Inferior parietal cortex (tissue), 1 donor: ENCODE measurements at regions not wholly inside any gene's neighbourhood (a gene's known extent, or its start where the extent isn't known, plus 50 kb on each side); places are given as distances from the start of the nearest gene placed in this dataset.
A peak's percentile ranks its signal among the peaks of the same experiment; 100 is the strongest.

Experiments
- DNase-seq: peaks from one replicate; pipeline ENCODE4 v3.0.0-alpha.2; 2016; ENCODE audit errors: extremely low spot score

DNA sequence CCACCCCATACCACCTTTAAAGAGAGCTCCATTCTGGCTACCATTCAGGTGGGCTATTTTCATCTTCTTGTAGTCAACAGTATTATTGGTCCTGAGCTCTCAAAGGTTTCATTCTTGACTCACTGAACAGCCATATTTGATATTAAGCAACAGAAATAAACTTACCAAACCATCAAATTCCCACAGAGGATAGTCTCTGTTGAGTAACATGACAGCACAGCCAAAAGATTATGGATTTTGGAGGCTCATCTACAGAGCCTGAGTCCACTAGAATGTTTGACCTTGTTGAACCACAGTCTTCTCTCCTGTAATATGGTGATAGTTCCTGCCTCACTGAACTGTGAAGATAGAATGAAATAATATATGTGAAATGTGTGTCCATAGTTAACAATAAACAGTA lies 276.3 kb upstream of the LDB2 start:
- DNase-seq: no peak

DNA sequence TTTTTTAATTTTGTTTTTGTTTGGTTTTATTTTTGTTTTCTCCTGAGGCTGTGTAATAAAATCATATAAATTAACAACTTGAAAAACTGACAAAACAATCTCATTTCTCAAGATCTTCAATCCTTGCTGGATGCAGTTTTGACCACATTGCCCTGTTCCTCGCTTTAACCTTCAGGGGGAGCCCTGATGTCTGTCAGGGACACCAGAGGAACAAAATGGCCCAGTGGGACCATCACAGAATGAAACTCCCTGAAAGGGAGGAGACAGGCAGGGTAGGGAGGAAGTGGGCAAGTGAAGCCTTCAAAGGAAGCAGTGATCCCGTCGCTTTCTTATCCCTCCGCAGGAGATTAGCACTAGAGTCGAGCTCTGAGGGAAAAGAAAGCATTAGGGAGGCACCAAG lies 274.9 kb upstream of the LDB2 start:
- no peak for DNase-seq

DNA sequence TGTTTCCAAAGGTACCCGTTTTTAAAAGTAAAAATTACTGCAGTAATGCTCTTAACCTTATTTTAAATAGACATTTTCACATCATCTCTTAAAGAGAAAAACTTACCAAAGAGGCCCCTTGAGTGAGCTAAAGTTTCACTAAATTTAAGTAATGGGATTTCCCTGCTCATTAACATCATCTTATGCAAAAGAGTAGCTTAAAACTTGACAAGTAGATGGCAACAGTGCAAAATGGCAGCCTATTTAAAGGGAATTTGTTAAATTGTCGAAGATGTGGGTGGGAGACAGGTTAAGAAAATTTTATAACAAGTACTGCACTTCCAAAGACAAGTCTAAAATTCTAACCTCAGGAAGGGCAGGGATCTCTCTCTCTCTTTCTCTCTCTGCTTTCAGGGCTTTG lies 271.7 kb upstream of the LDB2 start:
- no peak for DNase-seq

DNA sequence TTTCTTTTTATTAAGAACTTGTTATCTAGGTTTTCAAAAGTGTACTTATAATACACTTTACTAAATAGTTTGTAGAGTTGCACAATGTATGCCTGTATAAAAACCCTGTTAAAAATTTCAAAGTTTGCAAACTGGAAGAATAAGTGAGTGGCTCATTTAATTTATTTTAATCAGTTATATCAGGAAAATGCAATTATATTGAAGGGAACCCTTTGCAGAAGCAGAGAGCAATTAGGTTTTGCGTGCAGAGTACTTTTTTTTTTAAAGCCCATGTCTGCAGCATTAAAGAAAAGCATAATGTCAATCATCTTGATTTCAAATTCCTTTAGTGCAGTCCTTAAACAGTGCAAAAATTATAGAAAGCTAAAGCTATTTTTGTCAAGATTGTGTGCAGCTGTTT lies 271.3 kb upstream of the LDB2 start:
- no peak for DNase-seq

DNA sequence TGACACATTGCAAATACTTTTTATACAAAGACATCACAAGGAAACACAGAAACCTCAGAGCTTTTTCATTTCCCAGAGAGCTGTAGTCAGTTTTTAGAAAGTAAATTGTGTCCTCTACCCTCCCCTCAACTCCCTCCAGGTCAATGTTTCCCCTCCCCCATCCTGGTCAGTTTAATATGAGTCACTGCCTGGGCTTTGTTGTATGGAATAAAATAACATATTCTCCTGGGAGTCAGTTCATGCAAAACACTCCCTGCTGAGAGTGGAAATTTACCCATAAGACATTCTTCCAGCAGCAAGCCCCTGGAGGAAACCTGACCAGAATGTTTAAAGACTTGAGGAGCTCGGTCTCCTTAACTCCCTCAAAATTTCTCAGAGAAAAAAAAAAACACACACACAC lies 270.1 kb upstream of the LDB2 start:
- no peak for DNase-seq

DNA sequence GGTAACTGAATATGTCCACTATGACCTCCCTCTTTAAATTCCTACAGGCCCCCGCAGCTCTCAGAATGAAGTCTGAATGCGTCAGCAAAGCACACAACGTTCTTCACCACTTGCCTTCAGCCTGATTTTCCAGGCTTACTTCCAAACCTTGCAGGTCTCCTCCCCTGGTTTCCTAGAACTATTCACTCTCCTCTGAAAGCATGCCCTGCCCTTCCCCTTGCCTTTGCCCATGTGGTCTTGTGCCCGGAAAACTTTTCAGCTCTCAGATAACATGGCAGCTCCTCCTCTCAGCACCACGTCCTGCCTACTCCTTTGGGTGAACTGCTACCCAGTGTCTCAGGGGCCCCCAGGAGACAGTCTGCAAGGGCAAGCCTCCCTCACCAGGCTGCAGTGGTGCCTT lies 268.5 kb upstream of the LDB2 start:
- DNase-seq: peak; percentile 29

DNA sequence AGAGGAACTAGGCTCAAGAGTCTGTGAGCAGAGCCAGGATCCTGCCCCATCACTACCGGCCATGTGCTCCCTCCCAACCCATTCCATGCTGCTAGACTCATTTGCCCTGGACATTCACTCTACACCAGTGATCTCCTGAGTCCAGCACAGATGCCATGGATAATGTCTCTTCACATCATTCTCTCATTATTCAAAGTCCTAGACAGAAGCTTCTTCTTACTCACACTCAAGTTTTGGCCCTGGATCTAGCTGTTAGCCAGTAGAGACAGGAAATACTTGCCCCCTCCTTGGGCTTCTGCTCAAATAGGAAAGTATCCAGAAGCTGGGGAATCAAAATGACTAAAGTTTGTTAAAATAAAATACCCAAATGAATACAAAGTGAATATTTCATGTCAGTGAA lies 266.8 kb upstream of the LDB2 start:
- DNase-seq: no peak

DNA sequence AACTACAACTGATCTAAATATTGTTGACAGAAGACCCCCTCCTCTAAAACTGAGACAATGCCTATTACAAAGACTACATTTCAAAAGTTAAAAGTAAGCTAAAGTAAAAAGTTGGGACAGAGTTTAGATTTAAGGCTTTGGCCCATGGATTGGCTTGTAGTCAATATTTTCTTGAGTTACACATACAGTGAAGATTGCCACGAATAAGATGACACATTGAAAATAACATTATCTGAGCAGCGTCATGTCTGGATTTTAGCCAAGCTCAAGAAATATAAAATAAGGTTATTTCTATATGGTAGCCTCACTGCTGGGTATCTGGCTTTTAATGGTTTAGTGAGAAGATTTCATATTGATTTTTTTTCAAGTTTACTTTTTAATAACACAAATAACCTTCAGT lies 266.2 kb upstream of the LDB2 start:
- no peak for DNase-seq

DNA sequence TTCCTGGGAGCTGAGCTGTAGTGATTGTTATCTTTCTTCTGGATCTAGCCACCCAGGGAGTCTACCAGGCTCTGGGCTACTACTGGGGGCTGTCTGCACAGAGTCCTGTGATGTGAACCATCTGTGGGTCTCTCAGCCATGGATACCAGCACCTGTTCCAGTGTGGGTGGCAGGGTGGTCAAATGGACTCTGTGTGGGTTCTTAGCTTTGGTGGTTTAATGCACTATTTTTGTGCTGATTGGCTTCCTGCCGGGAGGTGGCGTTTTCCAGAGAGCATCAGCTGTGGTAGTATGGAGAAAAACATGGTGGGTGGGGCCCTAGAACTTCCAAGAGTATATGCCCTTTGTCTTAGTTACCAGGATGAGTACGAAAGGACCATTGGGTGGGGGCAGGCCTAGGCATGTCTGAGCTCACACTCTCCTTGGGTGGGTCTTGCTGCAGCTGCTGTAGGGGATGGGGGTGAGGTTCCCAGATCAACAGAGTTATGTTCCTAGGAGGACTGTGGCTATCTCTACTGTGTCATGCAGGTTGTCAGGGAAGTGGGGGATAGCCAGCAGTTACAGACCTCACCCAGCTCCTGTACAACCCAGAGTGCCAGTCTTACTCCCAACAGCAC lies 264.8 kb upstream of the LDB2 start:
- no peak for DNase-seq

DNA sequence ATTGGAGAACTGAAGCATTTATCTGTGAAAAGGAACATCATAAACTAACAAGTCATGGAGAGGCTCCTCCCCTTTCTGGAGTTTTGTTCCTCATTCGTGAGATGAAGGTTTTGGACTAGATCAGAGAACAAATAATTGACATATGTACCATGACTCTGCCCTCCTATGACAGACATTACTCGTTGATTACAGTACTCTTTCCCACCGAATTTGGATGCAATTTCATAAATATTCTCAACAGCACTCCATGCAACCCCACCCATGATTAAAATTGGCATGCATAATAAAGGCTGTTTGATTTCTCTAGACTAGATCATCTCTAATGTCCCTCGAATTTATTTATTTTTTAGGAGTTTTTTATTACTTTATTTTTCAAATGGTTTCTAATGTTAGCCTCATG lies 258.9 kb upstream of the LDB2 start:
- no peak for DNase-seq

DNA sequence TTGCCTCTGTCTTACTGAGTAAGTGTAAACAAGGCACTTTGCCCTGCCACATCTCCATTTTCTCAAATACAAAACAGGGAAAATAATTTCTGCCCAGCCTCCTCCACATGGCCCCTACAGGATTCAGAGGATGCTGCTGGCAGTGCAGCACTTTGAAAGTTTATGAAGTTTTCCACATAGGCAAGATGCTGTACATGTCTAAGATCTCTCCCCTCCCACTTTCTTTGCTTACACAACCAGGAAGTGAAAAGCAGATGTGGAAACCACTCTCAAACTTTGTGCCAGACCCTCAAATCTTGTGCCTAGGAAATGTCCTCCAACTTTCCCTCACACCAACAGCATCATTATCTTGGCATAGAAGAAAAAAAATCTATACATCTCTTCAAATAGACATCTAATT lies 257.0 kb upstream of the LDB2 start:
- no peak for DNase-seq

DNA sequence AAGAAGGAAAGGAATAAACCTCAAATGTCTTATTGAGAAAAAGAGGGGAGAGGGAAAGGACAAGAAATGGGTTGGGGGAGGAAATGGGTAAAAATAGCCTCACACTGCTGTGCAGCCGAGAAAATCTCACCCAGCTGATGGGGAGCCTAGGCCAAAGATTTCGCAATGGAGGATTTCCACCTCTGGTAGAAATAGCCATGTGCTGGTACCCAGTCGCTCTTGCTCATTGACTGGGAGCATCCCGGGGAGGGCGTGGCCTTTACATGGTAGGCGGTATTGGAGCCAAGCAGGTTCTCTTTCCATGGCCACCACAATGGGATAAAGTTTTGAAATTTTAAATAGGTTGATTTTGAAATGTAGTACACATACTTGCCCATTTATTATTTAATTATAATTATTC lies 255.1 kb upstream of the LDB2 start:
- no peak for DNase-seq

DNA sequence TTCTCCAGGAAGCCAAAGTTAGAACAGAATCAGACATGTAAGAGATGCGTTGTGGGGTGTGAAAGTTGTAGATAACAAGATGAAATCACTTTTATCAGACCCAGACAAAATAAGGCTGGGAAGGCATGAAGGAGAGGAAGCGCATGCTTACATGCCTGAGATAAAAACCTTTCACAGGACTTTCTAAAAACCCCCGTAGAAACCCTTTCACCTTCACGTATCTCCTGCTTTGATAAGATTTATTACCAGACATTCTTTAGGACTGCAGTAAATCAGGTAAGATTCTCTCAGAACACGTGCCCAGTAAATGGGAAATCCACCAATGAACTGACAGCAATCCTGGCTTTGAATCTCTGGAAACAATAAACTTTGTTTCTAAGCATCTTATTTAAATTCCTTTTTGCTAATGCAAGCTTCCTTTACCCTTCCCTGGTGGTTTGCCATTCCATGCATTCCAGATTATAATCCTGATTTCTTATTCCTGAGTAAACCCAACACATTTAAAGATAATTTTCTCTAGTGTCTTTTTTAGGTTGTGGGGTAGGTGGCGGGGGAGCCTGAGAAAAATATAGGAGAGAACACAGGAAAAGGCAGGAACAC lies 254.6 kb upstream of the LDB2 start:
- DNase-seq: no peak

DNA sequence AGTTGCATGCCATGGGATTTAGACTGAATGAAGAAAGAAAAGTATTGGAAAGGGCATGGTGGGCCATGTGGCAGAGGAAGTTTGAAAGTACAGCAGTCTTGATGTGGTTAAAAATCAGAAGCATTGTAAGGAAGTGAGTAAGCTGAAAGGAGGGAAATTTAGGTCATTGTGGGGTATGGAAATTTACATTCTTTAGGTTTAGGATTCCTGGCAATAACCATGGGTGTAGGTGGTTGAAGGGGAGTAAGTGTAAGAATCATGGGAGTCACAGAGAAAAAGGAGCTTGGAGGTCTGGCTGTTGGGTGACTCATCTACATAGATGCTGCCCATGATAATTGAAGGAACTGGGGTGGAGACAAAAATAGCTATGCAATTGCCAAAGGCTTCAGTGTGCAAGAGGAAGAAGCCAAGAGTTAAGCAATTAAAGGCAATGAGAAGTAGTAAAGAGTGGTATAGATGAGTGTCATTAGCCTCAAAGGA lies 243.8 kb upstream of the LDB2 start:
- DNase-seq: peak; percentile 58

DNA sequence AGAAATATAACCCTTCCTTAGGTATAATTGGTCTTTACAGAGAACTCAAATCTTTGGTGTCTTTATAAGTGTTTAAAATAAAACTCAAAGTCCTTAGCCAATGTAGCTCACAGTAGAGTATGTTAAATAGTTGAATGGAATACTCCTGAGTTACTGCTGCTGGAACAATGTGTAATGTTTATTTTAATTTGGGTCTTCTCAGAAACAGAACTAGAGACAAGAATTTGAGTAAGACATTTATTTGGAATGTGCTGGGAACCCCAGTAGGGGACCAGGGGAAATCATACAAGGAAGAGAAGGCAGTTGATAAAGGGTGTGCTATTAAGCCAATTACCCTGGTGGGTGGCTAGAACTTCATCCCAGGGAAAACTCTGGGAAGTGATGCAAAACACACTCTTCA lies 240.4 kb upstream of the LDB2 start:
- DNase-seq: no peak

DNA sequence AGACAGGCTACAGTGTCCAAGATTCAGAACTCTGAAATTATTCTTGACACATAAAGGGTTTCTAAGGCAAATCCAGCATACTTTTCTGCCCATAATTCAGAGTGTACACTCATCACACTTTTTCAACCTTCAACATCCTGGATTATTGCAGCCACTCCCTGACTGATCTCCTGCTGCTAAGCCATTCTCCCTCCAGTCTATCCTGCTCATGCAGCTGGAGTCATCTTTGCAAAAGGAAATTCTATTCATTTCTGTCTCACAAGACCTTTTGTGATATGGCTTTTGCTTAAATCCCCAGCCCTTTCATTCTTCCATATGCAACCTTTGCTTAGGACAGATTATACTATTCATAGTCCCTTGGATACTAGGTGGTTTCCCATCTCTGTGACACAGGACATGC lies 236.1 kb upstream of the LDB2 start:
- no peak for DNase-seq

DNA sequence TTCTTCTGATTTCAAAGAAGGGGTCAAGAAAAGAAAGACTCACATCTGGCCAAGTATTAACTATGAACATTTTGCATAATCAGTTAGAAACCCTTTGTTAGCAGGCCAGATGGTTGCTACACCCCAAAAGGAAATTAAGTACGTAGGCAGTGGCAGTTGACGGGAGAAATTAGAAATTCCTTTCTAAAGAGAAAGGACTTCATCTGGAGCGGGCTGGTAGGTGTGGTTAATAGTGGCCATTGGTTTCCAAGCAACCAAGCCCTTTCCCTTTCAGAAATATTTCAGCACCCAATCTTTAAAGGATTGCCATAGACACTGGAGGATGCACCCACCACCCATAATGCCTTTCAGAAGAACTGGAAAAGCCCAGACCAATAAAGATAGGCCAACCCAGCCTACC lies 235.7 kb upstream of the LDB2 start:
- DNase-seq: no peak

DNA sequence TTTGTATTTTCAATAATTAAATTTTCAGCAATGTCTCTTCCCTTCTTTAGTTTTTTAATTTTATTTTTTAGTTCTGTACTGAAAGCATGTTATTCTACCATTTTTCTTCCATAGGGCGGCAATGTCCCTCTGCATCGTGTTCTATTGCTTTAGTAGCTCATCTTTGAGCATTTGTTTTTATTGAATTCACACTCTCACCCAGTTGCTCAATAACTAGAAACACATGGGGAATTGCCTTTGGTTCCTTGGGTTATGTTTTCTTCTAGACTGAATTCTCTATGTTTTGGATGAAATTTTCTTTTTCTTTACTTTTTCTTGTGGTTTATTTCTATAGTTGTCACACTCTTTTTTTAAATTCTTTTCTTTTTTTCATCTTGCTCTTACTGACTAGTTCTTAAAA lies 233.8 kb upstream of the LDB2 start:
- DNase-seq: no peak

DNA sequence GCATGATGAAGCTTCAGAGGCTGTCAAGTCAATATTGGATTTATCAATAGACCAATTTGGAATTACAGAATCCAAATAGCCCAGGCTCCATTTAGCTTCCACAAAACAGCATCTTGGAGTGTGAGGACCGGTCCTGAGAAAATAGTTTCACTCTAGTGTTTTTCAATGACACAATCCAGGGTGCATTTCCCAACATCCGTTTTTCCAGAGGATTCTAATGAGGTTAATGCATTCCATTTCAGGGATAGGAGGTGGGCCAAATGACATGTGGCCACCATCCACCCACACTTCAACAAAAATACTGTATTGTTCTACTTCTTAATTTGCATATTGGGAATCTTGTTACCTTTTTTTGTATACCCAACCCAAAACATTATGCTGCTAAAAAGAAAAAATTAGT lies 229.8 kb upstream of the LDB2 start:
- DNase-seq: no peak

DNA sequence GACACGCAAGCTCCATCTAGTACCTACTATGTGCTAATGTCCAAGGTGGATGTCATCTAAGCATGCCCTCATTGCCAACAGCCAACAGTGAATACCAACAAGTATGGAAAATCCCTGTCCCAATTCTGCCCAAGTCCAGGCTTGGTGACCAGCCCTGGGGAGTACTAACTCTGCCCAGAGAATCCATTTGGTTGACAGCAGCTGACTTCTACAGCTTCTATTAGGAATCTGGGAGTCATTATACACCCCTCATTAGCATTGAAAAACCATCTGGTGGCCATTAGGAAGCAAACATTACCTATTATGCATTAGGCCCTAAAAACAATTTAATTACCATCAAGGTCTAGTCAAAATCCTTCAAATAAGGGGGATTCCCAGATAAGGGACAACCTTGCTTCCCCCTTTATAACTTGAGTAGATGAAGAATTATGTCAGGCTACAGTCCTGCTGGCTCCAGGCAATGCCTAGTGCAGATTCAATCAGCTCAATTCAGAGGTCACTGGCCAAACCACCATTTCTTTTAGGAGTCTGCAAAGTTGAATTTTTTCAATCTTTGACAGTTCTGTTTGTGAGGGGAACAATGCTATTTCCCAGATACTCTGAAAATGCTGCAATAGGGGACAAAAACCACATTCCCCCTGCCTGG lies 228.0 kb upstream of the LDB2 start:
- no peak for DNase-seq

DNA sequence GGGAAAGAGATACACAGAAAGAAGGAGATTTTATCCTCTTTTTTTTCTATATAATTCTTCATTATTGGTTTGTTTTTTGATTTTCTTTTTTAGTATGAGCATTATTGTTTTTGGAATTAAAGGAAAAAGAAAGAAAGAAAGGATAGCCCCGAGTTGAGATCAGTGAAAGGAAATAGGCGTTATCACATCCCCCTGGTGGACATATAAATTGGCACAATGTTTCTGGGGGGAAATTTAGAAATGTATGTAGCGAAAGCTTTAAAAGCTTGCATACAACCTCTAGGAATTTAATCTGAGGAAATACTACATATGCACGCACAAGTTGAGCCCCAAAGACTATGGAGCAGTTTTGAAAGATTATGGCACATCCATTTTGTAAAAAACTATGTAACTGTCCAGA lies 226.3 kb upstream of the LDB2 start:
- DNase-seq: no peak

DNA sequence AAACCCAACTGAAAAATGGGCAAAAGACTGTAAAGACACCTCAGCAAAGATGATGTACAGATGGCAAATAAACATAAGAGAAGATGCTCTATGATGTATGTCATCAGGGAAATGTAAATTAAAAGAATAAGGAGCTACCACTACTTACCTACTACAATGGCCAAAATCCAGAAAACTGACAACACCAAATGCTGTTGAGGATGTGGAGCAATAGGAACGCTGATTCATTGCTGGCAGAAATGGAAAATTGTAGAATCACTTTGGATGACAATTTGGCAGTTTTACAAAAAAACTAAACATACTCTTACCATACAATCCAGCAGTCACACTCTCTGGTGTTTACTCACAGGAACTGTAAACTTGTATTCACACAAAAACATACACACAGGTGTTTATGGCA lies 222.3 kb upstream of the LDB2 start:
- no peak for DNase-seq

DNA sequence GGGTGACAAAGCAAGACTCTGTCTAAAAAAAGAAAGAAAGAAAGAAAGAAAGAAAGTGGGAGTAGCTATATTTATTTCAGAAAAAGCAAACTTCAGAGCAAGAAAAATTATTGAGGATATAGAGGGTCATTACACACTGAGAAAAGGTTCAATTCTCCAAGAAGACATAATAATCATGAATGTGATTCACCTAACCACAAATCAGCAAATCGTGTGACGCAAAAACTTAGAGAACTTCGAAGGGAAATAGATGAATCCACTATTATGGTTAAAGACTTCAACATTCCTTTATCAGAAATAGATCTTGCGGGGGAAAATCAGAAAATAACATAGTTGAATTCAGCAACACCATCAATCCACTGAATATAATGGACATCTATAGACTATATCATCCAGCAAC lies 219.3 kb upstream of the LDB2 start:
- DNase-seq: no peak

DNA sequence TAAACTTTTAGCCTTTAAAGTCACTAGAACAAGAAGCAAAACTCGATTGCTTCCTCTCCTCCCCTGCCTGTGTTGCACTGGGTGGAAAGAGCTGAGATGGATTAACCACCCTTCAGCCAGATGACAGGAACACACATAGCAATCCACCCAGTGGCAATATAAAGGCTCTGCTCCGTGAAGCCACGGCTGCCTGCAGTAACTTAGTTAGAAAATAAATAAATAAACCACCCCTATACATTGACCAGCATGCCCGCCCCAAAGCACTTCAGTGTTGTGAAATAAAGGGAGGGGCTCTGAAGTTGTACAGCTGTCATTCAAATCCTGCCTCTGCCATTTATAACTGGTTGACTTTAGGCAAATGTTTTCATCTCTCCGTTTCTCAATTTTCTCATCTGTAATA lies 217.1 kb upstream of the LDB2 start:
- no peak for DNase-seq
